Choroid plexus epithelial cell (primary cell): ENCODE measurements at regions not wholly inside any gene's neighbourhood (a gene's known extent, or its start where the extent isn't known, plus 50 kb on each side); places are given as distances from the start of the nearest gene placed in this dataset.

Experiments
- DNase-seq: peaks from one replicate; pipeline ENCODE4 v3.0.0-alpha.2; 2010; ENCODE audit warnings: low read depth
- H3K4me3 ChIP-seq: 2 replicates; pipeline ENCODE4 v1.5.1; 2011; ENCODE audit warnings: low read depth, mild to moderate bottlenecking, control low read depth, low read length, moderate library complexity
- CTCF ChIP-seq: conservative IDR thresholded peaks from 2 replicates; pipeline ENCODE4 v1.5.1; 2011; ENCODE audit warnings: low read depth, mild to moderate bottlenecking, control low read depth, inconsistent platforms, low read length, moderate library complexity

- no peak for DNase-seq
- no peak overlapping the region for H3K4me3 ChIP-seq
- no peak for TF ChIP-seq CTCF
Observed at GRCh38 chr7:55274156-55274555, 91.0 kb upstream of the LANCL2 start.

- DNase-seq = no peak
- H3K4me3 ChIP-seq = no peak overlapping the region
- TF ChIP-seq CTCF = no peak
Observed at GRCh38 chr7:55275291-55276200, 89.6 kb upstream of the LANCL2 start.

- no peak for DNase-seq
- TF ChIP-seq CTCF = no peak
- no peak overlapping the region for H3K4me3 ChIP-seq
Observed at GRCh38 chr7:55276572-55277295, 88.4 kb upstream of the LANCL2 start.

GRCh38 chr7:55277916-55278315 is 87.2 kb upstream of the LANCL2 start:
- no peak for DNase-seq
- no peak overlapping the region for H3K4me3 ChIP-seq
- TF ChIP-seq CTCF = no peak

GRCh38 chr7:55278321-55278720 is 86.8 kb upstream of the LANCL2 start:
- TF ChIP-seq CTCF = no peak
- H3K4me3 ChIP-seq = no peak overlapping the region
- DNase-seq = no peak

- DNase-seq = no peak
- no peak for TF ChIP-seq CTCF
- H3K4me3 ChIP-seq = no peak overlapping the region
Observed at GRCh38 chr7:55279080-55279845, 85.9 kb upstream of the LANCL2 start.
